SK-N-MC (cell line): ENCODE measurements at regions not wholly inside any gene's neighbourhood (a gene's known extent, or its start where the extent isn't known, plus 50 kb on each side); places are given as distances from the start of the nearest gene placed in this dataset.
A peak's percentile ranks its signal among the peaks of the same experiment; 100 is the strongest.
"Not testable (repeated sequence)": the region's sequence is repeated elsewhere in the genome, so short reads cannot be mapped to it uniquely, and the experiment has no call there.

Experiments used
- DNase-seq: peaks from one replicate; pipeline ENCODE4 v3.0.0-alpha.2; 2011; ENCODE audit warnings: low read depth, low spot score
- H3K27ac ChIP-seq: fragments of 200-600 bp; sonication (generic); 2 replicates; pipeline ENCODE4 v1.5.1; 2016; ENCODE audit warnings: mixed run types
- H3K36me3 ChIP-seq: fragments of 200-600 bp; sonication (generic); 2 replicates; pipeline ENCODE4 v1.6.1; 2017; ENCODE audit warnings: antibody characterized with exemption, low read length, mixed read lengths; ENCODE audit not compliant: insufficient read depth
- H3K4me3 ChIP-seq: fragments of 200-600 bp; sonication (generic); 2 replicates; pipeline ENCODE4 v1.5.1; 2016
- H3K9ac ChIP-seq: fragments of 200-600 bp; sonication (generic); 2 replicates; pipeline ENCODE4 v1.8.0; 2017; ENCODE audit warnings: mixed run types, mixed read lengths; ENCODE audit not compliant: insufficient read length
- H3K9me3 ChIP-seq: fragments of 200-600 bp; sonication (generic); 2 replicates; pipeline ENCODE4 v1.6.1; 2017; ENCODE audit warnings: low read depth, mild to moderate bottlenecking, antibody characterized with exemption, low read length, moderate library complexity, mixed read lengths
- EZH2 ChIP-seq: fragments of 200-600 bp; sonication (generic); IDR thresholded peaks from one replicate; pipeline ENCODE4 v1.6.1; 2017; ENCODE audit warnings: antibody characterized with exemption
- FOXP2 ChIP-seq: optimal IDR thresholded peaks from 2 replicates; pipeline ENCODE3; 2011; ENCODE audit warnings: mild to moderate bottlenecking, moderate library complexity; ENCODE audit not compliant: insufficient read depth; ENCODE audit errors: extremely low read length, control extremely low read depth
- POLR2AphosphoS5 ChIP-seq: IDR thresholded peaks from 2 replicates; pipeline ENCODE4 v1.6.1; 2012; ENCODE audit warnings: mild to moderate bottlenecking, low read depth, low read length, borderline replicate concordance

DNA sequence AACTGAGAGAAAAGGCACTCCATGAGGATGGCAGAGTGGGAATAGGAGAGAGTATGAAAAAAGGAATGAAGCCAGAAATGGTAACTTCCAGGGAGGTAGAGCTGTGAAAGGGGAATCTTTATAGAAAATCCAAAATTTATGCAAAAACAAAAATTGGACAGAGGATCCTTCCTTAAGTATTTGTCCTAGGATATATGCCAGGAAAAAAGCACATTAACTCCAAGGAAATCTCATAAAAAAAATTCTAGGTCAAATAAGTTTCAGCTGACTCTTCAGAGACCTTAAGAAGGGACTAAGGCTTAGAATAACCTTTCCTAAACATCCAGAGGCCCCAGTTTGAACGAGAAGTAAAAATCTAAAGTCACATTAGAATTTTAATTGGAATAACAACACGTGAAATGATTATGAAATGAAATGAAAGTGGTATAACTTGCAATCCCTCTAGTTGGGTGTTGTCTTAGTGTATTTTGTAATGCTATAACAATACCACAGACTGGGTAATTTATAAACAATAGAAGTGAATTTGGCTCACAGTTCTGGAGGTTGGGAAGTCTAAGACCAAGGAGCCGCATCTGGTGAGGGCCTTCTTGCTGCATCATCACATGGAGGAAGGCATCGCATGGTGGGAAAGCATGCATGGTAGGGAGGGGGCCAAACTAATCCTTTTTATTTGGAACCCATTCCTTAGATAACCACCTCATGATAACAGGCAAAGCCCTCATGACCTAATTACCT lies 145.4 kb upstream of the RXFP1 start:
- no peak overlapping the region for H3K27ac ChIP-seq
- no peaks in the 10 kb centered on the region for H3K9me3 ChIP-seq
- no peak for TF ChIP-seq FOXP2
- TF ChIP-seq EZH2, result no peak
- no peak for TF ChIP-seq POLR2AphosphoS5
- DNase-seq, result no peak
- no peak overlapping the region for H3K9ac ChIP-seq
- no peak overlapping the region for H3K4me3 ChIP-seq
- no peaks in the 10 kb centered on the region for H3K36me3 ChIP-seq

DNA sequence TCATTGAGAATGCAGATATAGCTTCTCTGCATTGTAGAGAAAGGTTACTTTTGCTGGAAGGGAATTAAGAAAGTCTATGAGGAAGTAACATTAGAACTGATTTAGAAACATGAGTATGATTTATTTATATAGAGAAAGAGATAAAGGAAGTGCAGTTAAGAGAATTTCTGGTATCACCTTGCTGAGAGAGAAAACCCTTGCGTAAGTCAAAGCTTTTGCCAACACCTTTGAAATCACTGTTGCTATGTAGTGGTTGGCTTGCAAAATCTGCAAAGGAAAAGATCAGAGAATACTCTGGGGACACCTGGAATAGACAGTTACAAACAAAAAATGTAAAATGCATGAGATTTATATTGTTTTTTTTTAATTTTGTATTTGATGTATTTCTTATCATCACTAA lies 137.3 kb upstream of the RXFP1 start:
- Histone ChIP-seq H3K9ac (no peak overlapping the region), H3K27ac (no peak overlapping the region), H3K9me3 (no peaks in the 10 kb centered on the region), H3K4me3 (no peak overlapping the region), H3K36me3 (no peaks in the 10 kb centered on the region)
- no peak for TF ChIP-seq EZH2
- TF ChIP-seq POLR2AphosphoS5, result no peak
- DNase-seq, result no peak

DNA sequence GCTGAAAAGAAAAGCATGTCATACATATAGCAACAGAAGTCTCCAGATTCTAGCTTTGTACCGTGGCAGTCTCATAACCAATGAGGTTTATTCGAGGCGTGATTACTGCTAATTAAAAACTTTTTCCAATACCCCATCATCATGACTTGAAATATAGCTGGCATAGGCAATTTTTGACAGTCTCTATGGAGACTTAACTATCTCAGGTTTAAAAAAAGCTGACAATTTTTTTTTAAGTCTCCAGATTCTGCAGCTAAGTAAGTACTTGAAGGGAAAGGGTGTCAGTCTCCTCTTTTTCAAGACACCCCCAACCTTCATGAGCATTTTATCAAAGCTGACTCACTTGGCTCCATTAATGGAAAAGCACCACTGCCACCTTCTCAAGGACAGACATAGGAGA lies 126.3 kb upstream of the RXFP1 start:
- Histone ChIP-seq H3K36me3 (no peaks in the 10 kb centered on the region), H3K27ac (no peak overlapping the region), H3K9me3 (no peaks in the 10 kb centered on the region), H3K9ac (no peak overlapping the region), H3K4me3 (no peak overlapping the region)
- no peak for TF ChIP-seq EZH2
- no peak for DNase-seq

DNA sequence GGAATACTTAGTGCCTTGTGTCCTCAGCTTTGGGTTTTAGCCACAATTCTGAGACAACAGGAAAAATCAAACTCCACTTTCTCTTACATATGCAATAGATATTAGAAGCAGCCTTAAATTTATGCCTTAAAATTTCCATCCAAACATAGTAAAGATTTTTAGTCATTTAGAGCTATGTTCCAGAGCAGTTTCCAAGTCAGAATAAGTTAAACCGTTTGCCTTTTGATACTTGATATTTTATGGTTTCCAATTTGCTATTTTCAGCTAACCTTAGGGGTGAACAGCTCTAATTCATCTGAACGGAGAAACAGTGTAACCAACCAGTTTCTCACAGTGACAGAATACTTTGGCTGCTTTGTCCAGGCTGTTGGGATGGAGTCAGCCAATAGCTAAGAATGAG lies 125.8 kb upstream of the RXFP1 start:
- TF ChIP-seq EZH2 (no peak), POLR2AphosphoS5 (no peak), FOXP2 (no peak)
- H3K9me3 ChIP-seq, result no peaks in the 10 kb centered on the region
- H3K9ac ChIP-seq, result no peak overlapping the region
- no peak overlapping the region for H3K27ac ChIP-seq
- no peak for DNase-seq
- H3K36me3 ChIP-seq, result no peaks in the 10 kb centered on the region
- no peak overlapping the region for H3K4me3 ChIP-seq

DNA sequence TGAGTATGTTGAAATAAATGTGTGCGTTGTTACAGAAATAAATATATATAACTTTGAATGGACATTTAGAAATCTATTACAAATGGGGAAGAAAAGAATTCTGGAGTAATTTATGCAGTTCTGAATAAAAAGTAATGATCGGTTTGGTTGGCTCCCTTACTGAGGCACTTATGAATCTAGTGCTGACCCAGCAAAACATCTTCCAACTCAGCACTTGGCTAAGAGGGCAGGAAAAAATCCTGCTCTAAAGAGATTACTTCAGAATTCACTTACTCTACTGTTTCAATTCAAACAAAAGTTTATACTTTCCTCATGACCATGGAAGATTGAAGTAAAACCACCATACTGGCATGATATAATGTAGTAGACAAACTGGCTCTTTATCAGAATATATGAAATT lies 123.9 kb upstream of the RXFP1 start:
- H3K36me3 ChIP-seq, result no peaks in the 10 kb centered on the region
- peak; percentile 44 for DNase-seq
- TF ChIP-seq POLR2AphosphoS5 (no peak; the same call in 1 of the 2 replicates), FOXP2 (no peak), EZH2 (no peak)
- H3K4me3 ChIP-seq, result 0 out of 2 replicates have a peak overlapping the region, but pooled peaks have one; percentile 6
- no peak overlapping the region for H3K9ac ChIP-seq
- peak overlapping the region; percentile 73 for H3K27ac ChIP-seq
- H3K9me3 ChIP-seq, result no peaks in the 10 kb centered on the region

DNA sequence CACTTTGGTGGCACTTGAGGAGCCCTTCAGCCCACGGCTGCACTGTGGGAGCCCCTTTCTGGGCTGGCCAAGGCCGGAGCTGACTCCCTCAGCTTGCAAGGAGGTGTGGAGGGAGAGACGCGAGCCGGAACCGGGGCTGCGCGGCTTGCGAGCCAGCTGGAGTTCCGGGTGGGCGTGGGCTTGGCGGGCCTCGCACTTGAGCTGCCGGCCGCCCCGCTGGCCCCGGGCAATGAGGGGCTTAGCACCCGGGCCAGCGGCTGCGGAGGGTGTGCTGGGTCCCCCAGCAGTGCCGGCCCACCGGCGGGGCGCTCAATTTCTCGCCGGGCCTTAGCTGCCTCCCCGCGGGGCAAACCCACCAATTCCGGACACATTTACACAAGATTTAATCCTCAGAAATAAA lies 113.7 kb upstream of the RXFP1 start:
- not testable (repeated sequence) for H3K36me3 ChIP-seq, H3K9me3 ChIP-seq, DNase-seq, H3K27ac ChIP-seq, H3K4me3 ChIP-seq, H3K9ac ChIP-seq

DNA sequence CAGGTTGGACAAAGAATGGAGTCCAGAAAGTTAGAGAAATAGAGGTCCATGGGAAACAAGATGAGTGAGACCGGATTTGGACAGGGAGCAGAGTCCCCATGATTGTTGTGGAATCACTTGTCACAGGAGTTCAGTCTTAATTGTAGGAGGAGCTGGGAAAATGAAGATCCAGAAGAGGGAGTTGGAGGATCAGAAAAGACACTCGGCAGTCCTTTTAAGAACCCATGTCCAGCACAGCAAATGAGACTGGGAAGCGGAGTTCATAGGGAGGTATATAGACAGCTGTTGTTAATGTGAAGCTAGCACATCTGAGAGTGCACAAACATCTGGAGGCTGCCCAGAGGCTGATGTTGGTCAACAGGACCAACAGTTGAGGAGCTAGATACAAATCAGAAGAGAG lies 111.4 kb upstream of the RXFP1 start:
- TF ChIP-seq POLR2AphosphoS5, result no peak
- no peak for TF ChIP-seq FOXP2
- TF ChIP-seq EZH2, result no peak
- H3K9me3 ChIP-seq, result no peaks in the 10 kb centered on the region
- no peaks in the 10 kb centered on the region for H3K36me3 ChIP-seq
- H3K27ac ChIP-seq, result no peak overlapping the region
- DNase-seq, result no peak
- H3K9ac ChIP-seq, result no peak overlapping the region
- no peak overlapping the region for H3K4me3 ChIP-seq

DNA sequence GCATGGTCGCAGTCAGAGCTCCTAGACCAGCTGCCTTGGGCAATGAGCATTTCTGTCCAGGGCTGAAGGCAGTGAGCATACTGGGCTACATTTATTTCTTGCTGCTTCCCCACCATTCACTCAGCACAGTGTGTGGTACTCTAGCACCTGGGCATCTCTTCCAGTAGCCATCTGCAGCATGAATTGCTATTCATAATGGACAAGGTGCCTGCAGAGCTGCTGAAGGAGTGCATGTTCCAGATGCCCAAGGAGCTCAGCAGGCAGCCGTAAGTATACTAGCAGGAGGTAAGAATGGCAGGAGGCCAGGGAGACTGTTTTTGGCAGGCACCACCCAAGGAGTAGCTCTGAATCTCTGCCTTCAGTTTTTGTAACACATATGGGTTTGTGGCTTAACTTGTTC lies 110.4 kb upstream of the RXFP1 start:
- no peak overlapping the region for H3K9ac ChIP-seq
- no peak for TF ChIP-seq POLR2AphosphoS5
- no peak for TF ChIP-seq EZH2
- TF ChIP-seq FOXP2, result no peak
- no peak for DNase-seq
- H3K9me3 ChIP-seq, result no peaks in the 10 kb centered on the region
- no peak overlapping the region for H3K4me3 ChIP-seq
- no peak overlapping the region for H3K27ac ChIP-seq
- H3K36me3 ChIP-seq, result no peaks in the 10 kb centered on the region

DNA sequence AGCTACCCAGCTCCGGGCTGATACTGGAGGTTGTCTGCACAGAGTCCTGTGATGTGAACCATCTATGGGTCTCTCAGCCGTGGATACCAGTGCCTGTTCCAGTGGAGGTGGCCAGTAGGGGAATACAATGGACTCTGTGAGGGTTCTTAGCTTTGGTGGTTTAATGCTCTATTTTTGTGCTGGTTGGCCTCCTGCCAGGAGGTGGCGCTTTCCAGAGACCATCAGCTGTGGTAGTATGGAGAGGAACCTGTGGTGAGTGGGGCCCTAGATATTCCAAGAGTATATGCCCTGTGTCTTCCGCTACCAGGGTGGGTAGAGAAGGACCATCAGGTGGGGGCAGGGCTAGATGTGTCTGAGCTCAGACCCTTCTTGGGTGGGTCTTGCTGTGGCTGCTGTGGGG lies 103.0 kb upstream of the RXFP1 start:
- not testable (repeated sequence) for H3K27ac ChIP-seq, H3K36me3 ChIP-seq, H3K9me3 ChIP-seq, H3K4me3 ChIP-seq, H3K9ac ChIP-seq, DNase-seq
